CD14-positive monocyte (primary cell): ENCODE measurements at regions not wholly inside any gene's neighbourhood (a gene's known extent, or its start where the extent isn't known, plus 50 kb on each side); places are given as distances from the start of the nearest gene placed in this dataset.
A peak's percentile ranks its signal among the peaks of the same experiment; 100 is the strongest.

Source experiments
- DNase-seq, 3 donors: peaks; one replicate each; pipeline ENCODE4 v3.0.0-alpha.2; 2011 to 2022
- H2AFZ ChIP-seq: 2 replicates; pipeline ENCODE4 v1.6.0; 2012; ENCODE audit warnings: mild to moderate bottlenecking, low read depth, low read length, inconsistent platforms; ENCODE audit not compliant: insufficient read depth, poor library complexity, severe bottlenecking
- H3K27ac ChIP-seq, 2 donors: 1 replicate in 1 of 2; 2 replicates in 1 of 2; pipeline ENCODE4 v1.5.1; 2012 to 2013; ENCODE audit warnings: low read length in 2 of 2, control low read depth in 1 of 2, inconsistent platforms in 1 of 2, low read depth in 1 of 2, mild to moderate bottlenecking in 1 of 2
- H3K27me3 ChIP-seq, 2 donors: one replicate each; pipeline versions ENCODE4 v1.6.0 to v1.6.1; 2011 to 2013; ENCODE audit warnings: low read length in 2 of 2; ENCODE audit not compliant: control insufficient read depth in 2 of 2, insufficient read depth in 2 of 2
- H3K36me3 ChIP-seq, 2 donors: replicated peaks in 1 of 2; 1 replicate in 1 of 2; 2 replicates in 1 of 2; pipeline versions ENCODE4 v1.5.1 to v1.6.1; 2012 to 2013; ENCODE audit warnings: low read length in 2 of 2, control low read depth in 1 of 2, inconsistent platforms in 1 of 2, mild to moderate bottlenecking in 1 of 2; ENCODE audit not compliant: insufficient read depth in 2 of 2, control insufficient read depth in 1 of 2
- H3K4me1 ChIP-seq, 2 donors: 1 replicate in 1 of 2; 2 replicates in 1 of 2; pipeline versions ENCODE4 v1.5.1 to v1.6.1; 2012 to 2013; ENCODE audit warnings: low read length in 2 of 2, control low read depth in 1 of 2, inconsistent platforms in 1 of 2, mild to moderate bottlenecking in 1 of 2, moderate library complexity in 1 of 2; ENCODE audit not compliant: insufficient read depth in 2 of 2, control insufficient read depth in 1 of 2
- H3K4me2 ChIP-seq: replicated peaks from 2 replicates; pipeline ENCODE3; 2012; ENCODE audit warnings: low read length, moderate library complexity, mild to moderate bottlenecking; ENCODE audit not compliant: poor library complexity, severe bottlenecking; ENCODE audit errors: extremely low read depth
- H3K4me3 ChIP-seq, 3 experiments: fragments of 200-600 bp in 1 of 3; sonication (generic) in 1 of 3; replicated peaks in 1 of 3; 1 replicate in 2 of 3; 2 replicates in 1 of 3; pipeline ENCODE4 v1.5.1; 2011 to 2013; ENCODE audit warnings: low read length in 3 of 3, mild to moderate bottlenecking in 3 of 3, control low read depth in 2 of 3, low read depth in 2 of 3, inconsistent platforms in 1 of 3, moderate library complexity in 1 of 3
- H3K79me2 ChIP-seq: 2 replicates; pipeline ENCODE4 v1.6.0; 2012; ENCODE audit warnings: mild to moderate bottlenecking, control low read depth, inconsistent platforms, low read length, moderate library complexity; ENCODE audit not compliant: insufficient read depth
- H3K9ac ChIP-seq: 2 replicates; pipeline ENCODE4 v1.6.0; 2017; ENCODE audit warnings: low read length, mild to moderate bottlenecking; ENCODE audit not compliant: insufficient read depth, poor library complexity, severe bottlenecking
- H3K9me3 ChIP-seq, 2 donors: replicated peaks in 1 of 2; 1 replicate in 1 of 2; 2 replicates in 1 of 2; pipeline versions ENCODE4 v1.5.1 to v1.6.1; 2012 to 2013; ENCODE audit warnings: low read length in 2 of 2, control low read depth in 1 of 2; ENCODE audit not compliant: control insufficient read depth in 1 of 2, insufficient read depth in 1 of 2
- H4K20me1 ChIP-seq: 2 replicates; pipeline ENCODE4 v1.6.0; 2012; ENCODE audit warnings: mild to moderate bottlenecking, low read length, control low read depth, moderate library complexity; ENCODE audit not compliant: insufficient read depth
- H3K27ac Mint-ChIP-seq, 7 donors: one replicate each; pipeline ENCODE4 v1.8.0; 2020; ENCODE audit warnings: mild to moderate bottlenecking in 7 of 7, mixed read lengths in 7 of 7, moderate library complexity in 6 of 7, inconsistent platforms in 2 of 7
- H3K27me3 Mint-ChIP-seq, 3 donors: one replicate each; pipeline ENCODE4 v1.8.0; 2021 to 2022; ENCODE audit warnings: low read depth in 3 of 3, mild to moderate bottlenecking in 3 of 3, mixed read lengths in 3 of 3, moderate library complexity in 3 of 3, inconsistent platforms in 1 of 3
- H3K36me3 Mint-ChIP-seq, 2 donors: one replicate each; pipeline ENCODE4 v1.8.0; 2020; ENCODE audit warnings: mixed read lengths in 2 of 2, inconsistent platforms in 1 of 2, mild to moderate bottlenecking in 1 of 2
- H3K4me1 Mint-ChIP-seq: one replicate; pipeline ENCODE4 v1.8.0; 2020; ENCODE audit warnings: mild to moderate bottlenecking, mixed read lengths
- H3K4me3 Mint-ChIP-seq, 2 donors: one replicate each; pipeline ENCODE4 v1.8.0; 2020; ENCODE audit warnings: mild to moderate bottlenecking in 2 of 2, mixed read lengths in 2 of 2, moderate library complexity in 1 of 2
- H3K9me3 Mint-ChIP-seq, 7 donors: one replicate each; pipeline ENCODE4 v1.8.0; 2020 to 2022; ENCODE audit warnings: mixed read lengths in 7 of 7, mild to moderate bottlenecking in 6 of 7, moderate library complexity in 6 of 7, inconsistent platforms in 2 of 7
- CTCF ChIP-seq: fragments of 200-600 bp; IDR thresholded peaks from one replicate; pipeline ENCODE4 v1.8.0; 2022; ENCODE audit warnings: antibody characterized with exemption, mild to moderate bottlenecking
- WGBS: methylation state at CpG from one replicate; pipeline ENCODE4 v1.1.5; 2013; ENCODE audit warnings: missing lambda C conversion rate; ENCODE audit not compliant: insufficient coverage; 5-methylcytosine and 5-hydroxymethylcytosine counted together
- intact Hi-C, 2 donors: fragments of 100-400 bp; cut with micrococcal nuclease; formaldehyde crosslinking; loops; one replicate each; pipeline versions ENCODE4 v1.15.0 to v1.15.1; 2023

- Mint-ChIP-seq H3K36me3 (no peaks in the 10 kb centered on the region), H3K9me3 (peaks cover 0 to 5% (median 3%) of the 10 kb centered on the region in 7 donors), H3K27me3 (peaks cover 0 to 12% (median 2%) of the 10 kb centered on the region in 3 donors), H3K27ac (no peak overlapping the region), H3K4me1 (no peaks in the 10 kb centered on the region), H3K4me3 (no peak overlapping the region)
- Histone ChIP-seq H3K79me2 (no peaks in the 10 kb centered on the region), H3K9ac (no peak overlapping the region), H3K36me3 (no peaks in the 10 kb centered on the region), H3K27ac (no peak overlapping the region), H2AFZ (no peak overlapping the region), H4K20me1 (no peaks in the 10 kb centered on the region), H3K27me3 (no peaks in the 10 kb centered on the region), H3K4me2 (no peak overlapping the region), H3K4me1 (no peaks in the 10 kb centered on the region), H3K9me3 (no peaks in the 10 kb centered on the region), H3K4me3 (no peak overlapping the region)
- DNase-seq: no peak
- intact Hi-C loops: no loop called here
- no peak for TF ChIP-seq CTCF
- no CpG with 5 or more reads among the region's 1 CpG for WGBS
Observed at GRCh38 chr11:31895926-31896325, 84.8 kb upstream of the PAX6 start.

GRCh38 chr11:31887180-31887579 is 76.1 kb upstream of the PAX6 start:
- Histone ChIP-seq H3K4me2 (no peak overlapping the region), H3K79me2 (no peaks in the 10 kb centered on the region), H3K27ac (no peak overlapping the region), H2AFZ (no peak overlapping the region), H3K9me3 (no peaks in the 10 kb centered on the region), H4K20me1 (no peaks in the 10 kb centered on the region), H3K36me3 (no peaks in the 10 kb centered on the region), H3K4me3 (no peak overlapping the region), H3K4me1 (no peaks in the 10 kb centered on the region), H3K9ac (no peak overlapping the region), H3K27me3 (no peaks in the 10 kb centered on the region)
- Mint-ChIP-seq H3K27me3 (peaks cover 9 to 11% (median 10%) of the 10 kb centered on the region in 3 donors), H3K4me3 (no peak overlapping the region), H3K4me1 (no peaks in the 10 kb centered on the region), H3K9me3 (peaks cover 0 to 2% (median 0%) of the 10 kb centered on the region in 7 donors), H3K27ac (no peak overlapping the region), H3K36me3 (no peaks in the 10 kb centered on the region)
- 87% methylated on average over 4 of the region's 6 CpGs for WGBS
- DNase-seq: no peak
- intact Hi-C loops: no loop called here
- TF ChIP-seq CTCF: peak; percentile 20
